HG03521 (cell line): ENCODE measurements at regions not wholly inside any gene's neighbourhood (a gene's known extent, or its start where the extent isn't known, plus 50 kb on each side); places are given as distances from the start of the nearest gene placed in this dataset.

Experiments
- ATAC-seq: cut with Tn5 transposase; IDR thresholded peaks from one replicate; pipeline ENCODE4 v1.9.1; 2021; ENCODE audit warnings: mild to moderate bottlenecking, moderate library complexity; ENCODE audit not compliant: unreplicated experiment

GRCh38 chr18:61949946-61950345 is 57.1 kb upstream of the RNF152 start:
- ATAC-seq: no peak

GRCh38 chr18:61948846-61949438 is 56.1 kb upstream of the RNF152 start:
- ATAC-seq: no peak

GRCh38 chr18:61948281-61948741 is 55.5 kb upstream of the RNF152 start:
- ATAC-seq: no peak

- ATAC-seq: no peak
These were observed 53.6 kb upstream of the RNF152 start for GRCh38 chr18:61946449-61946848.

- no peak for ATAC-seq
These were observed 50.6 kb upstream of the RNF152 start for GRCh38 chr18:61943175-61943964.
